AML-193 (cell line): ENCODE measurements at regions not wholly inside any gene's neighbourhood (a gene's known extent, or its start where the extent isn't known, plus 50 kb on each side); places are given as distances from the start of the nearest gene placed in this dataset.
"Not testable (repeated sequence)": the region's sequence is repeated elsewhere in the genome, so short reads cannot be mapped to it uniquely, and the experiment has no call there.

Experiments
- DNase-seq, 2 experiments: peaks; one replicate each; lab custom pipeline; 2025; lab: John Stamatoyannopoulos, UW

GRCh38 chr10:47166808-47167581, 133.0 kb upstream of the GDF10 start:
- not testable (repeated sequence) for DNase-seq

- DNase-seq, result no peak
Measured at GRCh38 chr10:47167591-47167990, 132.4 kb upstream of the GDF10 start.

- DNase-seq, result no peak
Measured at GRCh38 chr10:47169581-47169980, 130.4 kb upstream of the GDF10 start.

GRCh38 chr10:47173929-47174442, 126.0 kb upstream of the GDF10 start:
- DNase-seq, result no peak

GRCh38 chr10:47175181-47176123, 124.5 kb upstream of the GDF10 start:
- no peak for DNase-seq

GRCh38 chr10:47176206-47176902, 123.6 kb upstream of the GDF10 start:
- DNase-seq, result no peak

GRCh38 chr10:47176903-47177868, 122.8 kb upstream of the GDF10 start:
- DNase-seq, result no peak

- no peak for DNase-seq
Measured at GRCh38 chr10:47178537-47179290, 121.3 kb upstream of the GDF10 start.

- no peak for DNase-seq
Measured at GRCh38 chr10:47179291-47179647, 120.7 kb upstream of the GDF10 start.

- DNase-seq, result no peak
Measured at GRCh38 chr10:47181052-47181849, 118.7 kb upstream of the GDF10 start.

GRCh38 chr10:47182934-47183703, 116.9 kb upstream of the GDF10 start:
- DNase-seq, result no peak

- DNase-seq, result no peak
Measured at GRCh38 chr10:47183704-47184041, 116.3 kb upstream of the GDF10 start.

GRCh38 chr10:47184273-47184672, 115.7 kb upstream of the GDF10 start:
- no peak for DNase-seq

- no peak for DNase-seq
Measured at GRCh38 chr10:47184724-47185330, 115.2 kb upstream of the GDF10 start.

- no peak for DNase-seq
Measured at GRCh38 chr10:47186941-47187340, 113.1 kb upstream of the GDF10 start.

GRCh38 chr10:47187592-47187991, 112.4 kb upstream of the GDF10 start:
- no peak for DNase-seq

GRCh38 chr10:47188156-47188555, 111.8 kb upstream of the GDF10 start:
- no peak for DNase-seq

- DNase-seq, result no peak
Measured at GRCh38 chr10:47189802-47190201, 110.2 kb upstream of the GDF10 start.
